Psoas muscle (tissue), 7 donors: ENCODE measurements at regions not wholly inside any gene's neighbourhood (a gene's known extent, or its start where the extent isn't known, plus 50 kb on each side); places are given as distances from the start of the nearest gene placed in this dataset.

ENCODE experiments used
- ATAC-seq, 4 donors: fragments of 200-7000 bp; cut with Tn5 transposase; one replicate each; pipeline ENCODE4 v1.9.1; 2020; ENCODE audit warnings: moderate library complexity in 3 of 4, mild to moderate bottlenecking in 2 of 4
- DNase-seq, 2 donors: peaks; one replicate each; pipeline ENCODE4 v3.0.0-alpha.2; 2020
- H3K27ac ChIP-seq: fragments of 200-600 bp; one replicate; pipeline ENCODE4 v1.8.0; 2022
- H3K27me3 ChIP-seq, 3 donors: fragments of 200-600 bp in 1 of 3; one replicate each; pipeline versions ENCODE4 v1.6.1 to v1.8.0; 2013 to 2022; ENCODE audit warnings: low read length in 2 of 3, mild to moderate bottlenecking in 2 of 3, moderate library complexity in 1 of 3; ENCODE audit not compliant: insufficient read depth in 3 of 3
- H3K36me3 ChIP-seq, 2 donors: fragments of 200-600 bp in 1 of 2; one replicate each; pipeline versions ENCODE4 v1.6.1 to v1.8.0; 2013 to 2022; ENCODE audit warnings: low read depth in 1 of 2, mild to moderate bottlenecking in 1 of 2, moderate library complexity in 1 of 2; ENCODE audit not compliant: insufficient read depth in 1 of 2
- H3K4me1 ChIP-seq: fragments of 200-600 bp; one replicate; pipeline ENCODE4 v1.8.0; 2022
- H3K4me3 ChIP-seq: fragments of 200-600 bp; one replicate; pipeline ENCODE4 v1.8.0; 2022; ENCODE audit warnings: mild to moderate bottlenecking
- H3K9me3 ChIP-seq: fragments of 200-600 bp; one replicate; pipeline ENCODE4 v1.8.0; 2022
- CTCF ChIP-seq: fragments of 200-600 bp; IDR thresholded peaks from one replicate; pipeline ENCODE4 v1.8.0; 2022; ENCODE audit warnings: antibody characterized with exemption
- WGBS, 3 donors: extraction: QIAGEN DNeasy Blood & Tissue Kit; methylation state at CpG; one replicate each; pipeline versions ENCODE4 v1.1.6 to v1.1.7; 2013; 5-methylcytosine and 5-hydroxymethylcytosine counted together
- intact Hi-C, 2 donors: fragments of 100-400 bp; cut with DNase I; formaldehyde crosslinking; loops; one replicate each; pipeline versions ENCODE4 v1.11.0 to v1.14.2; 2022
- donor health status: healthy with polysubstance abuse.
- donor health status: DM: no; HTN: no; CAD: no; lungs with moderate emphysema.
- donor health status: Bipolar disorder and iron deficiency.
- donor health status: healthy.
- donor health status: DM: yes; HTN: yes; CAD: no.
- donor health status: DM: no; HTN: no; CAD: no.
- donor health status: DM: yes; HTN: yes; CAD: no.

GRCh38 chr6:51257938-51258337, 439.3 kb downstream of the TFAP2B start:
- H3K4me1 ChIP-seq, result no peaks in the 10 kb centered on the region
- no peaks in the 10 kb centered on the region for H3K27me3 ChIP-seq
- no peak for DNase-seq
- no peaks in the 10 kb centered on the region for H3K36me3 ChIP-seq
- no peaks in the 10 kb centered on the region for H3K9me3 ChIP-seq
- no peak for ATAC-seq
- H3K4me3 ChIP-seq, result no peak overlapping the region
- intact Hi-C loops, result no loop called here
- WGBS, 3 donors, result 55 to 74% (median 71%) methylated on average over 2 of the region's 2 CpGs
- no peak overlapping the region for H3K27ac ChIP-seq
- TF ChIP-seq CTCF, result no peak

- H3K27me3 ChIP-seq, result no peaks in the 10 kb centered on the region
- no peak for ATAC-seq
These were observed 441.3 kb downstream of the TFAP2B start for GRCh38 chr6:51260003-51260402.

GRCh38 chr6:51261691-51262090, 443.0 kb downstream of the TFAP2B start:
- no peak for TF ChIP-seq CTCF
- Histone ChIP-seq H3K36me3 (no peaks in the 10 kb centered on the region), H3K27me3 (no peaks in the 10 kb centered on the region), H3K27ac (no peak overlapping the region), H3K4me3 (no peak overlapping the region), H3K4me1 (no peaks in the 10 kb centered on the region), H3K9me3 (no peaks in the 10 kb centered on the region)
- ATAC-seq (no peak), DNase-seq (no peak)
- intact Hi-C loops, result no loop called here
- 19 to 26% (median 22%) methylated on average over 5 of the region's 5 CpGs for WGBS, 3 donors

More at GRCh38 chr6:51260003-51260402, 441.3 kb downstream of the TFAP2B start:
- no peaks in the 10 kb centered on the region for H3K36me3 ChIP-seq
- intact Hi-C loops, result no loop called here
- WGBS, 3 donors, result 65 to 75% (median 72%) methylated on average over 3 of the region's 3 CpGs
- no peak overlapping the region for H3K4me3 ChIP-seq
- H3K27ac ChIP-seq, result no peak overlapping the region
- no peak for DNase-seq
- H3K9me3 ChIP-seq, result no peaks in the 10 kb centered on the region
- no peaks in the 10 kb centered on the region for H3K4me1 ChIP-seq
- TF ChIP-seq CTCF, result no peak

GRCh38 chr6:51265426-51265825, 446.8 kb downstream of the TFAP2B start:
- no peak overlapping the region for H3K4me3 ChIP-seq
- DNase-seq, result no peak
- no peak overlapping the region for H3K27ac ChIP-seq
- intact Hi-C loops, result no loop called here
- H3K36me3 ChIP-seq, result no peaks in the 10 kb centered on the region
- 41 to 56% (median 53%) methylated on average over 4 of the region's 4 CpGs for WGBS, 3 donors
- no peaks in the 10 kb centered on the region for H3K27me3 ChIP-seq
- H3K9me3 ChIP-seq, result no peaks in the 10 kb centered on the region
- TF ChIP-seq CTCF, result no peak
- no peaks in the 10 kb centered on the region for H3K4me1 ChIP-seq
- no peak for ATAC-seq

GRCh38 chr6:51266604-51267003, 447.9 kb downstream of the TFAP2B start:
- intact Hi-C loops, result no loop called here

More at GRCh38 chr6:51266604-51267003, 447.9 kb downstream of the TFAP2B start:
- no peaks in the 10 kb centered on the region for H3K36me3 ChIP-seq
- H3K4me1 ChIP-seq, result no peaks in the 10 kb centered on the region
- TF ChIP-seq CTCF, result no peak
- H3K4me3 ChIP-seq, result no peak overlapping the region
- 56 to 61% (median 57%) methylated on average over 1 of the region's 1 CpG for WGBS, 3 donors
- ATAC-seq (no peak), DNase-seq (no peak)
- no peaks in the 10 kb centered on the region for H3K27me3 ChIP-seq
- no peak overlapping the region for H3K27ac ChIP-seq
- H3K9me3 ChIP-seq, result no peaks in the 10 kb centered on the region
